Right lobe of liver (tissue), 6 donors: ENCODE measurements at regions not wholly inside any gene's neighbourhood (a gene's known extent, or its start where the extent isn't known, plus 50 kb on each side); places are given as distances from the start of the nearest gene placed in this dataset.

ENCODE experiments used
- ATAC-seq, 4 donors: fragments of 200-7000 bp; cut with Tn5 transposase; one replicate each; pipeline ENCODE4 v1.9.1; 2020; ENCODE audit warnings: mild to moderate bottlenecking in 4 of 4, moderate library complexity in 4 of 4
- DNase-seq, 3 donors: peaks; one replicate each; pipeline ENCODE4 v3.0.0-alpha.2; 2020
- H3K27ac ChIP-seq, 3 donors: fragments of 200-600 bp; one replicate each; pipeline ENCODE4 v1.8.0; 2022
- H3K27me3 ChIP-seq, 2 donors: fragments of 200-600 bp; one replicate each; pipeline ENCODE4 v1.8.0; 2022
- H3K36me3 ChIP-seq, 4 donors: fragments of 200-600 bp; sonication (generic) in 1 of 4; one replicate each; pipeline versions ENCODE4 v1.5.1 to v1.8.0; 2017 to 2022; ENCODE audit warnings: control low read depth in 1 of 4
- H3K4me1 ChIP-seq, 4 donors: fragments of 200-600 bp; sonication (generic) in 1 of 4; one replicate each; pipeline versions ENCODE4 v1.5.1 to v1.8.0; 2017 to 2022; ENCODE audit warnings: control low read depth in 1 of 4
- H3K4me3 ChIP-seq, 3 donors: fragments of 200-600 bp; one replicate each; pipeline ENCODE4 v1.8.0; 2022
- H3K9me3 ChIP-seq, 4 donors: fragments of 200-600 bp; sonication (generic) in 1 of 4; one replicate each; pipeline versions ENCODE4 v1.5.1 to v1.8.0; 2017 to 2022; ENCODE audit warnings: control low read depth in 1 of 4
- CTCF ChIP-seq, 4 donors: fragments of 200-600 bp in 3 of 4; fragments of 450-650 bp in 1 of 4; IDR thresholded peaks; one replicate each; pipeline versions ENCODE4 v1.5.1 to v1.8.0; 2016 to 2022; ENCODE audit warnings: antibody characterized with exemption in 4 of 4, mild to moderate bottlenecking in 2 of 4
- POLR2A ChIP-seq: fragments of 450-650 bp; IDR thresholded peaks from one replicate; pipeline ENCODE4 v1.6.1; 2017; ENCODE audit warnings: antibody characterized with exemption, mild to moderate bottlenecking
- WGBS: methylation state at CpG from one replicate; pipeline ENCODE4 v1.1.6; 2018; ENCODE audit warnings: low coverage, low lambda C conversion rate; ENCODE audit not compliant: insufficient coverage; ENCODE audit errors: missing lambda C conversion rate; 5-methylcytosine and 5-hydroxymethylcytosine counted together
- intact Hi-C, 2 donors: fragments of 100-400 bp; cut with DNase I; formaldehyde crosslinking; loops; one replicate each; pipeline versions ENCODE4 v1.11.2 to v1.14.1; 2022
- donor health status: DM: no; HTN: yes; CAD: no.
- donor health status: DM: no; HTN: no; CAD: no.
- donor health status: DM: no; HTN: no; CAD: no.
- donor health status: DM: no; HTN: yes; CAD: no.
- donor health status: DM: no; HTN: yes; CAD: no.

- WGBS: 22% methylated on average over 1 of the region's 1 CpG
- H3K4me1 ChIP-seq: no peaks in the 10 kb centered on the region
These were observed 67.5 kb upstream of the FUT9 start for GRCh38 chr6:95948324-95948723.

GRCh38 chr6:95949985-95950384 is 65.8 kb upstream of the FUT9 start:
- H3K36me3 ChIP-seq: no peaks in the 10 kb centered on the region
- H3K27ac ChIP-seq: no peak overlapping the region
- no peaks in the 10 kb centered on the region for H3K4me1 ChIP-seq
- DNase-seq (no peak), ATAC-seq (no peak)
- 52% methylated on average over 2 of the region's 2 CpGs for WGBS
- no peaks in the 10 kb centered on the region for H3K9me3 ChIP-seq
- intact Hi-C loops: no loop called here
- no peak for TF ChIP-seq CTCF (IDR thresholded peaks at IDR 0.05)
- no peak for TF ChIP-seq POLR2A
- no peak overlapping the region for H3K4me3 ChIP-seq
- no peaks in the 10 kb centered on the region for H3K27me3 ChIP-seq

More at GRCh38 chr6:95948324-95948723, 67.5 kb upstream of the FUT9 start:
- H3K27ac ChIP-seq: no peak overlapping the region
- no peaks in the 10 kb centered on the region for H3K9me3 ChIP-seq
- H3K36me3 ChIP-seq: no peaks in the 10 kb centered on the region
- no peak for TF ChIP-seq POLR2A
- no peak for TF ChIP-seq CTCF (IDR thresholded peaks at IDR 0.05)
- intact Hi-C loops: no loop called here
- no peak overlapping the region for H3K4me3 ChIP-seq
- ATAC-seq (no peak), DNase-seq (no peak)
- H3K27me3 ChIP-seq: no peaks in the 10 kb centered on the region

GRCh38 chr6:95958686-95959085 is 57.1 kb upstream of the FUT9 start:
- no peak for DNase-seq
- WGBS: 67% methylated on average over 1 of the region's 1 CpG
- no peaks in the 10 kb centered on the region for H3K4me1 ChIP-seq
- no peaks in the 10 kb centered on the region for H3K9me3 ChIP-seq
- H3K4me3 ChIP-seq: no peak overlapping the region
- TF ChIP-seq POLR2A: no peak
- TF ChIP-seq CTCF (IDR thresholded peaks at IDR 0.05): no peak
- intact Hi-C loops: no loop called here
- no peaks in the 10 kb centered on the region for H3K36me3 ChIP-seq
- ATAC-seq: no peak
- no peak overlapping the region for H3K27ac ChIP-seq
- H3K27me3 ChIP-seq: no peaks in the 10 kb centered on the region

- no peaks in the 10 kb centered on the region for H3K36me3 ChIP-seq
- H3K4me1 ChIP-seq: no peaks in the 10 kb centered on the region
- no peaks in the 10 kb centered on the region for H3K9me3 ChIP-seq
- no peaks in the 10 kb centered on the region for H3K27me3 ChIP-seq
- ATAC-seq (no peak), DNase-seq (no peak)
- intact Hi-C loops: no loop called here
- no peak overlapping the region for H3K27ac ChIP-seq
- no peak overlapping the region for H3K4me3 ChIP-seq
- TF ChIP-seq CTCF (IDR thresholded peaks at IDR 0.05): no peak
- TF ChIP-seq POLR2A: no peak
These were observed 56.5 kb upstream of the FUT9 start for GRCh38 chr6:95959261-95959660.
